ENCODE measurements at regions not wholly inside any gene's neighbourhood (a gene's known extent, or its start where the extent isn't known, plus 50 kb on each side); places are given as distances from the start of the nearest gene placed in this dataset.

- no peaks in the 10 kb centered on the region for H3K36me3 ChIP-seq
- no peak overlapping the region for H3K4me3 ChIP-seq
- no peak for DNase-seq (ENCODE audit: low spot score in 2 of 2)
- no peak overlapping the region for H3K27ac ChIP-seq
- intact Hi-C loops (cut with DNase I) = no loop called here
- no peaks in the 10 kb centered on the region for H3K9me3 ChIP-seq
- no peaks in the 10 kb centered on the region for H3K4me1 ChIP-seq
- H3K27me3 ChIP-seq = no peaks in the 10 kb centered on the region
- no peak for TF ChIP-seq CTCF (IDR thresholded peaks at IDR 0.05)
These were observed 506.0 kb downstream of the MN1 start for GRCh38 chr22:27295605-27296004.

GRCh38 chr22:27296091-27296675 is 505.4 kb downstream of the MN1 start:
- TF ChIP-seq CTCF (IDR thresholded peaks at IDR 0.05) = no peak

GRCh38 chr22:27297125-27297524 is 504.4 kb downstream of the MN1 start:
- Histone ChIP-seq H3K27ac (no peak overlapping the region), H3K27me3 (no peaks in the 10 kb centered on the region), H3K4me1 (no peaks in the 10 kb centered on the region), H3K9me3 (no peaks in the 10 kb centered on the region), H3K4me3 (no peak overlapping the region), H3K36me3 (no peaks in the 10 kb centered on the region)
- TF ChIP-seq CTCF (IDR thresholded peaks at IDR 0.05) = no peak
- intact Hi-C loops (cut with DNase I) = no loop called here
- no peak for DNase-seq (ENCODE audit: low spot score in 2 of 2)

More at GRCh38 chr22:27296091-27296675, 505.4 kb downstream of the MN1 start:
- H3K4me3 ChIP-seq = no peak overlapping the region
- no peaks in the 10 kb centered on the region for H3K27me3 ChIP-seq
- H3K4me1 ChIP-seq = no peaks in the 10 kb centered on the region
- H3K27ac ChIP-seq = no peak overlapping the region
- no peaks in the 10 kb centered on the region for H3K36me3 ChIP-seq
- H3K9me3 ChIP-seq = no peaks in the 10 kb centered on the region
- DNase-seq (ENCODE audit: low spot score in 2 of 2) = no peak
- intact Hi-C loops (cut with DNase I) = no loop called here

GRCh38 chr22:27298332-27298731 is 503.2 kb downstream of the MN1 start:
- Histone ChIP-seq H3K27ac (no peak overlapping the region), H3K27me3 (no peaks in the 10 kb centered on the region), H3K4me3 (no peak overlapping the region), H3K4me1 (no peaks in the 10 kb centered on the region), H3K36me3 (no peaks in the 10 kb centered on the region), H3K9me3 (no peaks in the 10 kb centered on the region)
- peak in 1 of 2 donors; percentile 45 for DNase-seq (ENCODE audit: low spot score in 2 of 2)
- no peak for TF ChIP-seq CTCF (IDR thresholded peaks at IDR 0.05)
- intact Hi-C loops (cut with DNase I) = no loop called here

- H3K9me3 ChIP-seq = no peaks in the 10 kb centered on the region
- no peaks in the 10 kb centered on the region for H3K36me3 ChIP-seq
- no peaks in the 10 kb centered on the region for H3K4me1 ChIP-seq
- intact Hi-C loops (cut with DNase I) = no loop called here
- TF ChIP-seq CTCF (IDR thresholded peaks at IDR 0.05) = no peak
- no peak overlapping the region for H3K27ac ChIP-seq
- DNase-seq (ENCODE audit: low spot score in 2 of 2) = no peak
- no peaks in the 10 kb centered on the region for H3K27me3 ChIP-seq
- no peak overlapping the region for H3K4me3 ChIP-seq
These were observed 502.8 kb downstream of the MN1 start for GRCh38 chr22:27298742-27299141.
